Ishikawa (cell line): ENCODE measurements at regions not wholly inside any gene's neighbourhood (a gene's known extent, or its start where the extent isn't known, plus 50 kb on each side); places are given as distances from the start of the nearest gene placed in this dataset.

ENCODE experiments used
- CEBPB ChIP-seq: IDR thresholded peaks from 2 replicates; pipeline ENCODE4 v1.6.1; 2012
- CREB1 ChIP-seq: IDR thresholded peaks from 2 replicates; pipeline ENCODE4 v1.6.1; 2012; ENCODE audit warnings: low read depth
- EGR1 ChIP-seq: IDR thresholded peaks from 2 replicates; pipeline ENCODE4 v1.6.1; 2012
- EP300 ChIP-seq: IDR thresholded peaks from 2 replicates; pipeline ENCODE4 v1.6.1; 2012; ENCODE audit warnings: borderline replicate concordance
- FOXM1 ChIP-seq: IDR thresholded peaks from 2 replicates; pipeline ENCODE4 v1.6.1; 2012; ENCODE audit warnings: low read depth, borderline replicate concordance
- MAX ChIP-seq: IDR thresholded peaks from 2 replicates; pipeline ENCODE4 v1.6.1; 2012
- NFIC ChIP-seq: IDR thresholded peaks from 2 replicates; pipeline ENCODE4 v1.6.1; 2012
- RAD21 ChIP-seq: IDR thresholded peaks from 2 replicates; pipeline ENCODE4 v1.6.1; 2012; ENCODE audit warnings: low read depth
- REST ChIP-seq: IDR thresholded peaks from 2 replicates; pipeline ENCODE4 v1.6.1; 2012; ENCODE audit warnings: low read depth, mild to moderate bottlenecking
- TAF1 ChIP-seq: IDR thresholded peaks from 2 replicates; pipeline ENCODE4 v1.6.1; 2012; ENCODE audit warnings: low read depth, mild to moderate bottlenecking
- TCF12 ChIP-seq: IDR thresholded peaks from 2 replicates; pipeline ENCODE4 v1.6.1; 2012; ENCODE audit warnings: low read depth
- TEAD4 ChIP-seq: IDR thresholded peaks from 2 replicates; pipeline ENCODE4 v1.6.1; 2012
- USF1 ChIP-seq: IDR thresholded peaks from 2 replicates; pipeline ENCODE4 v1.6.1; 2012
- YY1 ChIP-seq: IDR thresholded peaks from 2 replicates; pipeline ENCODE4 v1.6.1; 2012; ENCODE audit warnings: low read depth
- ZBTB7A ChIP-seq: IDR thresholded peaks from 2 replicates; pipeline ENCODE4 v1.6.1; 2012; ENCODE audit warnings: low read depth

- TF ChIP-seq USF1 (no peak), EGR1 (no peak), YY1 (no peak), FOXM1 (no peak), EP300 (no peak), CEBPB (no peak), CREB1 (no peak), ZBTB7A (no peak), TAF1 (no peak), TCF12 (no peak), REST (no peak), MAX (no peak), RAD21 (no peak)
Observed at GRCh38 chr2:59892398-59892797, 661.1 kb downstream of the BCL11A start.

DNA sequence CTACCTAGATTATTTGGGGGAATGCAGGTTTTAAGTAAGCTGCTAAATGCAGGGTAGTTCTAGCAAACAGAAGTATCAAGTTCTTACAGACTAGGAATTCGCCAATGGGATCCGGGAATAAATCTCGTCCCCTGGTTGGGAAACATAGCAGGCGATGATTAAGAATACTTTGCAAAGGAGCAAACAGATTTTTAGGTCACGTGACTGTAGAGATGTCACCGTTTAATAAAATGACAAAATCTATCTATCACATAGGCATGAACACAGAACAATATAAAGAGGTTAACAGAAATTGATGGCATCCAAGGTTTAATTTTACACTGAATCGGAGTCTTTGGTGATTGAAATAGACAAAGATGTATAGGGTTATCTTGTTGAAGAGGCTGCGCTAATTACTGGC lies 664.1 kb downstream of the BCL11A start:
- no peak for TF ChIP-seq MAX
- TF ChIP-seq NFIC: no peak
- no peak for TF ChIP-seq TAF1
- TF ChIP-seq CREB1: no peak
- TF ChIP-seq ZBTB7A: no peak
- no peak for TF ChIP-seq USF1
- TF ChIP-seq YY1: no peak
- no peak for TF ChIP-seq RAD21

DNA sequence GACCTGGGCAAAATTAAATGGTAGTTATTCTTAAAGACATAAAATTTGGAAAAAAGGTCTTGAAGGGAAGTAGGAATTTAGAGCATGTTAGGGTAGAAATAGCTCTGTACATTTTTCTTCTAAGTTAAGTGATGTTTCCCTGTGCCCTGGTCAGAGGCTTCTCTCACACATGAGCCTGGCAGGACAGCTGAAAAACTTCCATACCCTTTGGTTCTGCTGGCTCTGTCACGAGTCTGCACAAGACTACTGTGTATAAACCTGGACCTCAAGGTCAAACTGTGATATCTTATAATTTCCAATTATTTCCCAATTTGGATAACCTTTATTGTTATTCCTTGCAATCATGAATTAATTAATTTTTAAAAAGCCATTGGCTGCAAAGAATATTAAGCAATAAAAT lies 664.7 kb downstream of the BCL11A start:
- TF ChIP-seq MAX (no peak), CEBPB (no peak), TCF12 (no peak), REST (no peak), NFIC (no peak), EP300 (no peak), ZBTB7A (no peak), EGR1 (no peak), CREB1 (no peak), YY1 (no peak), TAF1 (no peak), RAD21 (no peak), TEAD4 (no peak), FOXM1 (no peak), USF1 (no peak)

DNA sequence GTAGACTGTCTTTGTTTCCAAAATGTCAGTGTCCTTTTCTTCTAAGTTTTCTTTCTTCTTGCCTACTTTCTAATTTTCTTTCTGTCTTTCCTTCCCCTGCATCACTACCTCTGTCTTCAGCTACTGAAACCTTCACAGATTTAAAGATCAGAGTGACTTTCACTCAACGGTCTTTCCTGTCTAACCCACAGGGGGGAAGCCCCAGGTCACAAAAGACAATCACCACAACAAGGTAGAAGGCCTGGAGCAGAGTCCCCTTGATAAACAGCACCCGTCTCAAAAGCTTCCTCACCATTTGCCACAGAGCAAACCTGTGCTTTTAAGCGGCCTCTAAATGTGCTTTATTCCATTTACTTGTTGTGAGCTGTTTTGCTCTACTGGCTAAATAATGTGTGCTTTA lies 665.4 kb downstream of the BCL11A start:
- TF ChIP-seq FOXM1 (no peak), ZBTB7A (no peak), RAD21 (no peak), REST (no peak), CEBPB (no peak), USF1 (no peak), EP300 (no peak), CREB1 (no peak), TCF12 (no peak), EGR1 (no peak)
